ENCODE measurements at regions not wholly inside any gene's neighbourhood (a gene's known extent, or its start where the extent isn't known, plus 50 kb on each side); places are given as distances from the start of the nearest gene placed in this dataset.

- TF ChIP-seq CTCF (IDR thresholded peaks at IDR 0.05): no peak
- TF ChIP-seq EZH2phosphoT487 (IDR thresholded peaks at IDR 0.05): no peak
These were observed 423.7 kb upstream of the KLF12 start for GRCh38 chr13:74557870-74558269.

Measured in neural progenitor cell (in vitro differentiated cells).